ENCODE measurements at regions not wholly inside any gene's neighbourhood (a gene's known extent, or its start where the extent isn't known, plus 50 kb on each side); places are given as distances from the start of the nearest gene placed in this dataset.

DNA sequence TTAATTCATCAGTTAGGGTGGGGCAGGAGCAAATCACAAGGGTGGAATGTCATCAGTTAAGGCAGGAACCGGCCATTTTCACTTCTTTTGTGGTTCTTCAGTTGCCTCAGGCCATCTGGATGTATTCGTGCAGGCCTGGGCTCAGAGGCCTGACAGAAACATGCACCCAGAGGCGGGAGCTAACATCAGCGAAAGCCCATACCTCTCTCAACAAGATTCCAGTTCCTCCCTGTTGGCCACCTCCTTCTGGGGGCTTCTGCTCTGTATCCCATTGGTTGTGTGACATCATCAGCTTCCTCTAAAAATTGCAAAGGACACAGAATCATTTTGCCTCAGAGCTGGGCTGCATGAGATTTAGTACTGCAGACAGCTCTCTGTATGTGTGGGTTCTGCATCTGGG lies 134.3 kb downstream of the ZNF664 start:
- TF ChIP-seq, protein P1, sequence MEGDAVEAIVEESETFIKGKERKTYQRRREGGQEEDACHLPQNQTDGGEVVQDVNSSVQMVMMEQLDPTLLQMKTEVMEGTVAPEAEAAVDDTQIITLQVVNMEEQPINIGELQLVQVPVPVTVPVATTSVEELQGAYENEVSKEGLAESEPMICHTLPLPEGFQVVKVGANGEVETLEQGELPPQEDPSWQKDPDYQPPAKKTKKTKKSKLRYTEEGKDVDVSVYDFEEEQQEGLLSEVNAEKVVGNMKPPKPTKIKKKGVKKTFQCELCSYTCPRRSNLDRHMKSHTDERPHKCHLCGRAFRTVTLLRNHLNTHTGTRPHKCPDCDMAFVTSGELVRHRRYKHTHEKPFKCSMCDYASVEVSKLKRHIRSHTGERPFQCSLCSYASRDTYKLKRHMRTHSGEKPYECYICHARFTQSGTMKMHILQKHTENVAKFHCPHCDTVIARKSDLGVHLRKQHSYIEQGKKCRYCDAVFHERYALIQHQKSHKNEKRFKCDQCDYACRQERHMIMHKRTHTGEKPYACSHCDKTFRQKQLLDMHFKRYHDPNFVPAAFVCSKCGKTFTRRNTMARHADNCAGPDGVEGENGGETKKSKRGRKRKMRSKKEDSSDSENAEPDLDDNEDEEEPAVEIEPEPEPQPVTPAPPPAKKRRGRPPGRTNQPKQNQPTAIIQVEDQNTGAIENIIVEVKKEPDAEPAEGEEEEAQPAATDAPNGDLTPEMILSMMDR (IDR thresholded peaks at IDR 0.05): no peak
- Histone ChIP-seq H3K36me3 (ENCODE audit: low read depth) (no peaks in the 10 kb centered on the region), H3K9me3 (no peaks in the 10 kb centered on the region), H3K4me1 (ENCODE audit: low read depth) (no peaks in the 10 kb centered on the region), H3K4me3 (no peak overlapping the region)
- ATAC-seq: no peak
- DNase-seq: no peak
- intact Hi-C loops (cut with DNase I, micrococcal nuclease): no loop called here

DNA sequence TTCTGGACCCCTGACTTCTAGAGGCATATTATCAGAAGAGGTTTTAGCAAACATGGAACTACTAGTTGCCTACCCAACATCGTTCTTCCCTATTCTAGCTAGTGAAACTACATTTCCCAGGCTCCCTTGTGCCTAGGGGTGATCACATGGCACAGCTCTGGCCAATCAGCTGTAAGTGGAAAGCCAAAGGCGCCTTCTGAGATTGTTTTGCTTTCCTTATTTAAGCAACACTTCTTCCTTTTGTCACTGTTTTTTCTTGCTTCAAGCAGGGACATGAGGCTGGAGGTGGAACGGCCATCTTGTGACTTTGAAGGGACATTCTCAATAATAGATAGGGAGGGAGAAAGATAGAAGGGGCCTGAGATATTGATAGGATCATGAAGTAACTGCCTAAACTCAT lies 136.7 kb downstream of the ZNF664 start:
- DNase-seq (no peak), ATAC-seq (no peak)
- TF ChIP-seq, protein P1 (IDR thresholded peaks at IDR 0.05): no peak
- no peaks in the 10 kb centered on the region for H3K9me3 ChIP-seq
- H3K4me1 ChIP-seq (ENCODE audit: low read depth): no peaks in the 10 kb centered on the region
- no peak overlapping the region for H3K4me3 ChIP-seq
- intact Hi-C loops (cut with DNase I, micrococcal nuclease): no loop called here
- H3K36me3 ChIP-seq (ENCODE audit: low read depth): no peaks in the 10 kb centered on the region

DNA sequence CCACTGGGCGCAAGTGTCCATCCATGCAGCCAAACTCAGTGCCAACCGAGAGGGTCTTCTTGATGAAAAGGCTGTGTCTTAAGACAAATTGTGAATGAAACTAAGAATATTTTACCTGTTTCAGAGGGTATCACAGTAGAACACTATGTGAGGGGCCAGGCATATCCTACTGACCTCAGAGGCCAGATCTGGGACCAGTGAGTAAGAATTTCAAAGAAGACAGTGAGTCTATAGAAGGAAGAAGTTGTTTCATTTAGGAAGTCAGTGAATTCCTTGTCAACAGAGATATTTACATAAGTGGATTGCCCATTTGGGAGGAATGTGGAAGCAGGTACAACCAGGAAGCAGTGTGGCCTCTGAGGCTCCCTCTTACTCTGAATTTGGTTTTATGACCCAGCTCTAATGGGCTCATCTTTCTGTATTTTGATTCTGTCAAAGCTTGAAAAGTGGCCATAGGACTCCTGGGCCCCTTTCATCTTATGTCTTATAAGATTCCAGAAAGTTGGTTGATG lies 137.4 kb downstream of the ZNF664 start:
- no peak for DNase-seq
- no peaks in the 10 kb centered on the region for H3K36me3 ChIP-seq (ENCODE audit: low read depth)
- H3K4me1 ChIP-seq (ENCODE audit: low read depth): no peaks in the 10 kb centered on the region
- no peaks in the 10 kb centered on the region for H3K9me3 ChIP-seq
- intact Hi-C loops (cut with DNase I, micrococcal nuclease): no loop called here
- TF ChIP-seq, protein P1 (IDR thresholded peaks at IDR 0.05): no peak
- H3K4me3 ChIP-seq: no peak overlapping the region
- no peak for ATAC-seq

DNA sequence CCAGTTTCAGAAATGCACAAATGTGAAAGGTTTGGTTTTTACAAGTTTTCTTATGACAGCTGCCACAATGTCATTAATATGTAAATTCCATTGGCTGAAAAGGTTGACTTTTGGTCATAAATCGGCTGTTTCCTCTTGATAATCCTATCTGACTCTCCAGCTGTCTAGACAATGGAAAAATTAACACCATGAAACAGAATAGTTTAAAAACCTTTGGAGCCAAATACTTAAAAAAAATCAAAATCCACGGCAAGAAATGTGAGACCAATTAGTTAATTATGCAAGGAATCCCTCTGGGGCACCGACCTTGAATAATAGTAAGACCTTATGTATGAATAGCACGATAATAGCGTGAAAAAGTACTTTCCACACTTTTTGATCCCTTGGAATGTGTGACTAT lies 138.0 kb downstream of the ZNF664 start:
- Histone ChIP-seq H3K4me3 (no peak overlapping the region), H3K4me1 (ENCODE audit: low read depth) (no peaks in the 10 kb centered on the region), H3K36me3 (ENCODE audit: low read depth) (no peaks in the 10 kb centered on the region), H3K9me3 (no peaks in the 10 kb centered on the region)
- ATAC-seq (no peak), DNase-seq (no peak)
- intact Hi-C loops (cut with DNase I, micrococcal nuclease): no loop called here
- TF ChIP-seq, protein P1 (IDR thresholded peaks at IDR 0.05): no peak

DNA sequence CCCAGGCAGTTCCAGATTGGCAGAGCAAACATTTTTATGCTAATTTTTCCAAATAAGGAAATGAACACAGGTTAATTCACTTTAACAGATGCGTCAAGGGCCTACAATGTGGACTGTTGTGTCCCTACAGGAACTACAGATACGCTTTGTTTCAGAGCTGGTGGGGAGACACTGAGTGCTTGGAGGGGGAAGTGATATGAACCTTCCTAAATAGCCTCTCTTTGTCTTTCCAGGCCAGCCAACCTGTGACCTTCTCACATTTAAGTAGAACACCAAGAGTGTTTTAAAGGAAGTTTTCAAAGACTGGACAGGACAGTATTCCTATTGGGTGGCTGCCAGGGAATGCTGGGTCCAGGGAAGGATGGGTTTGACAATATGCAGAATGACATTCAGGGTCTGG lies 141.3 kb downstream of the ZNF664 start:
- H3K36me3 ChIP-seq (ENCODE audit: low read depth): no peaks in the 10 kb centered on the region
- intact Hi-C loops (cut with DNase I, micrococcal nuclease): no loop called here
- TF ChIP-seq, protein P1 (IDR thresholded peaks at IDR 0.05): no peak
- DNase-seq (no peak), ATAC-seq (no peak)
- no peaks in the 10 kb centered on the region for H3K9me3 ChIP-seq
- no peaks in the 10 kb centered on the region for H3K4me1 ChIP-seq (ENCODE audit: low read depth)
- H3K4me3 ChIP-seq: no peak overlapping the region

DNA sequence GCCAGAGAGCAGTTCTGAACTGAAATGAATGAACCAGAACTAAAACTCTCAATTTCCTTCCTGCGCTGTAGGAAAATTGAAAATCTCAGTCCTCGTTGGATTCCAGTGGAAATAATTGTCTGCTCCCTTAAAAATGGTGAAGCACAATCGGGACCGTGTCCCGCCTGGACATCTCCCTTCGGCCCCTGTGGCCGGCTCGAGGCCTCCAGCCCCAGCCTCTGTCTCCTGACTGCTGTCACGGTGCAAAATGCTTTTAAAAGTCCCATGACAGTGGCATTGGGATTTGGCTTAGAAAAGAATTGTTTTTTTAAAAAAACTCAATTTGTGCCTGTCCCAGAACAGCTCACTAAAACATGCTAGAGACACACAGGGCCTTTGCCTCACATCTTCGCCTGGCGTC lies 142.5 kb downstream of the ZNF664 start:
- intact Hi-C loops (cut with DNase I, micrococcal nuclease): no loop called here
- H3K9me3 ChIP-seq: no peaks in the 10 kb centered on the region
- H3K36me3 ChIP-seq (ENCODE audit: low read depth): no peaks in the 10 kb centered on the region
- TF ChIP-seq, protein P1 (IDR thresholded peaks at IDR 0.05): no peak
- ATAC-seq (no peak), DNase-seq (no peak)
- no peak overlapping the region for H3K4me3 ChIP-seq
- no peaks in the 10 kb centered on the region for H3K4me1 ChIP-seq (ENCODE audit: low read depth)
